ENCODE measurements at regions not wholly inside any gene's neighbourhood (a gene's known extent, or its start where the extent isn't known, plus 50 kb on each side); places are given as distances from the start of the nearest gene placed in this dataset.

GRCh38 chr2:16890081-16890480 is 224.4 kb upstream of the CYRIA start:
- intact Hi-C loops (cut with DNase I, micrococcal nuclease) = no loop called here
- H3K4me3 Mint-ChIP-seq = no peak overlapping the region
- DNase-seq = no peak

GRCh38 chr2:16885027-16885426 is 219.4 kb upstream of the CYRIA start:
- Mint-ChIP-seq H3K27ac (no peak overlapping the region), H3K4me1 (ENCODE audit: low read depth) (no peaks in the 10 kb centered on the region), H3K36me3 (ENCODE audit: low read depth) (no peaks in the 10 kb centered on the region), H3K27me3 (no peaks in the 10 kb centered on the region), H3K9me3 (no peaks in the 10 kb centered on the region), H3K4me3 (no peak overlapping the region)
- Histone ChIP-seq H3K27ac (ENCODE audit: low read depth in 1 of 2, low read length in 2 of 2) (no peak overlapping the region), H3K4me1 (ENCODE audit: insufficient read depth, low read length) (no peaks in the 10 kb centered on the region), H3K27me3 (ENCODE audit: control insufficient read depth in 1 of 2, insufficient read depth in 2 of 2, low read length in 2 of 2) (no peaks in the 10 kb centered on the region), H3K36me3 (ENCODE audit: insufficient read depth, low read length) (no peaks in the 10 kb centered on the region), H3K9me3 (ENCODE audit: control insufficient read depth in 1 of 2, insufficient read depth in 1 of 2, low read length in 2 of 2) (no peaks in the 10 kb centered on the region), H3K4me3 (ENCODE audit: low read length) (no peak overlapping the region)
- DNase-seq (no peak), ATAC-seq (ENCODE audit: poor library complexity) (no peak)
- CTCF ChIA-PET = no interaction called here
- intact Hi-C loops (cut with DNase I, micrococcal nuclease) = no loop called here
- POLR2A ChIA-PET = no interaction called here
- TF ChIP-seq CTCF (IDR thresholded peaks at IDR 0.05) = no peak

More at GRCh38 chr2:16890081-16890480, 224.4 kb upstream of the CYRIA start:
- Histone ChIP-seq H3K27me3 (ENCODE audit: control insufficient read depth in 1 of 2, insufficient read depth in 2 of 2, low read length in 2 of 2) (no peaks in the 10 kb centered on the region), H3K36me3 (ENCODE audit: insufficient read depth, low read length) (no peaks in the 10 kb centered on the region), H3K4me3 (ENCODE audit: low read length) (no peak overlapping the region), H3K4me1 (ENCODE audit: insufficient read depth, low read length) (no peaks in the 10 kb centered on the region), H3K9me3 (ENCODE audit: control insufficient read depth in 1 of 2, insufficient read depth in 1 of 2, low read length in 2 of 2) (no peaks in the 10 kb centered on the region), H3K27ac (ENCODE audit: low read depth in 1 of 2, low read length in 2 of 2) (no peak overlapping the region)
- no peak for ATAC-seq (ENCODE audit: poor library complexity)
- Mint-ChIP-seq H3K27ac (no peak overlapping the region), H3K4me1 (ENCODE audit: low read depth) (no peaks in the 10 kb centered on the region), H3K27me3 (no peaks in the 10 kb centered on the region), H3K36me3 (ENCODE audit: low read depth) (no peaks in the 10 kb centered on the region), H3K9me3 (peaks cover 3% of the 10 kb centered on the region)
- TF ChIP-seq CTCF (IDR thresholded peaks at IDR 0.05) = no peak
- ChIA-PET POLR2A (no interaction called here), CTCF (no interaction called here)

- Mint-ChIP-seq H3K36me3 (ENCODE audit: low read depth) (no peaks in the 10 kb centered on the region), H3K4me1 (ENCODE audit: low read depth) (no peaks in the 10 kb centered on the region), H3K27ac (no peak overlapping the region), H3K27me3 (no peaks in the 10 kb centered on the region), H3K9me3 (no peaks in the 10 kb centered on the region), H3K4me3 (no peak overlapping the region)
- ChIA-PET CTCF (no interaction called here), POLR2A (no interaction called here)
- intact Hi-C loops (cut with DNase I, micrococcal nuclease) = no loop called here
- H3K36me3 ChIP-seq (ENCODE audit: insufficient read depth, low read length) = no peaks in the 10 kb centered on the region
- no peak overlapping the region for H3K4me3 ChIP-seq (ENCODE audit: low read length)
- H3K27me3 ChIP-seq (ENCODE audit: control insufficient read depth in 1 of 2, insufficient read depth in 2 of 2, low read length in 2 of 2) = no peaks in the 10 kb centered on the region
- ATAC-seq (ENCODE audit: poor library complexity) (no peak), DNase-seq (no peak)
- TF ChIP-seq CTCF (IDR thresholded peaks at IDR 0.05) = no peak
- no peaks in the 10 kb centered on the region for H3K4me1 ChIP-seq (ENCODE audit: insufficient read depth, low read length)
- no peaks in the 10 kb centered on the region for H3K9me3 ChIP-seq (ENCODE audit: control insufficient read depth in 1 of 2, insufficient read depth in 1 of 2, low read length in 2 of 2)
- H3K27ac ChIP-seq (ENCODE audit: low read depth in 1 of 2, low read length in 2 of 2) = no peak overlapping the region
Observed at GRCh38 chr2:16882706-16883105, 217.1 kb upstream of the CYRIA start.
